ENCODE measurements at regions not wholly inside any gene's neighbourhood (a gene's known extent, or its start where the extent isn't known, plus 50 kb on each side); places are given as distances from the start of the nearest gene placed in this dataset.
"Not testable (repeated sequence)": the region's sequence is repeated elsewhere in the genome, so short reads cannot be mapped to it uniquely, and the experiment has no call there.

GRCh38 chr2:12569929-12570328, 146.8 kb upstream of the TRIB2 start:
- not testable (repeated sequence) for FAIRE-seq

- no peak for FAIRE-seq
Measured at GRCh38 chr2:12577091-12577490, 139.6 kb upstream of the TRIB2 start.

GRCh38 chr2:12577567-12578253, 139.0 kb upstream of the TRIB2 start:
- FAIRE-seq = no peak

- no peak for FAIRE-seq
Measured at GRCh38 chr2:12579018-12579417, 137.7 kb upstream of the TRIB2 start.

- no peak for FAIRE-seq
Measured at GRCh38 chr2:12584338-12584737, 132.4 kb upstream of the TRIB2 start.

GRCh38 chr2:12585784-12586183, 131.0 kb upstream of the TRIB2 start:
- FAIRE-seq = no peak

GRCh38 chr2:12587228-12587627, 129.5 kb upstream of the TRIB2 start:
- FAIRE-seq = no peak

- no peak for FAIRE-seq
Measured at GRCh38 chr2:12587729-12588522, 128.8 kb upstream of the TRIB2 start.

- no peak for FAIRE-seq
Measured at GRCh38 chr2:12588986-12589385, 127.8 kb upstream of the TRIB2 start.

GRCh38 chr2:12589802-12590320, 126.9 kb upstream of the TRIB2 start:
- no peak for FAIRE-seq

GRCh38 chr2:12592296-12592695, 124.4 kb upstream of the TRIB2 start:
- no peak for FAIRE-seq

GRCh38 chr2:12594590-12594989, 122.1 kb upstream of the TRIB2 start:
- FAIRE-seq = no peak

- no peak for FAIRE-seq
Measured at GRCh38 chr2:12596771-12597170, 120.0 kb upstream of the TRIB2 start.

- no peak for FAIRE-seq
Measured at GRCh38 chr2:12597610-12598009, 119.1 kb upstream of the TRIB2 start.

GRCh38 chr2:12602661-12603060, 114.1 kb upstream of the TRIB2 start:
- FAIRE-seq = no peak

- no peak for FAIRE-seq
Measured at GRCh38 chr2:12603781-12604295, 112.9 kb upstream of the TRIB2 start.

GRCh38 chr2:12604341-12604740, 112.4 kb upstream of the TRIB2 start:
- no peak for FAIRE-seq

GRCh38 chr2:12605366-12605765, 111.4 kb upstream of the TRIB2 start:
- FAIRE-seq = no peak

- no peak for FAIRE-seq
Measured at GRCh38 chr2:12605936-12606335, 110.8 kb upstream of the TRIB2 start.

GRCh38 chr2:12606472-12607000, 110.2 kb upstream of the TRIB2 start:
- FAIRE-seq = no peak

GRCh38 chr2:12607971-12608370, 108.8 kb upstream of the TRIB2 start:
- no peak for FAIRE-seq

GRCh38 chr2:12610314-12610713, 106.4 kb upstream of the TRIB2 start:
- no peak for FAIRE-seq

GRCh38 chr2:12612168-12612567, 104.6 kb upstream of the TRIB2 start:
- FAIRE-seq = no peak

- FAIRE-seq = no peak
Measured at GRCh38 chr2:12612671-12613070, 104.1 kb upstream of the TRIB2 start.
